ENCODE measurements at regions not wholly inside any gene's neighbourhood (a gene's known extent, or its start where the extent isn't known, plus 50 kb on each side); places are given as distances from the start of the nearest gene placed in this dataset.

DNA sequence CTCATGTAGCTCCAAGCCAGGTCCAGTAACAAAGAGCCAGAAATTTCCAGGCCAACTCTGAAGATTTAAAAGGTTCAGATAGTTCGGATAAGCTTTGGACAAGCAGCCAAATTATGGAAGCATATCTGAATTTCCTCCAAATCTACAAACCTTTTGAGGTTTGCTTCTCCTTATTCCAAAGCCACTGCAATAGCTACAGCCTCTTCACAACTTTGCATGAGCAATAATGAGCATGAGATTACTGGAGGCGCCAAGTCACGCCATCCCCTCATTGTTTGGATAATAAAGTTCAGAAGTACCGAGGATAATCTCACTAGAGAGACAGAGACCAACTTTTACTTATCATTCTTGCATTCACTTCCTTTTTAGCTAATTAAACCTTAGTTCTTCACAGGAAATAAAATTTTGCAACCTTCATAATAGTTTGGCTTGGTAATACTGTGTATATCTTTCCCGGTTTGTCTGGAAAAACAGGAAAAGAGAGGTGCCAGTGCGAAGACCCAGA, 329.6 kb upstream of the RSPO3 start:
- Mint-ChIP-seq H3K36me3 (no peaks in the 10 kb centered on the region), H3K27ac (no peak overlapping the region), H3K4me1 (no peaks in the 10 kb centered on the region), H3K4me3 (no peak overlapping the region), H3K27me3 (ENCODE audit: low read depth) (no peaks in the 10 kb centered on the region), H3K9me3 (peaks cover 4% of the 10 kb centered on the region)
- DNase-seq (ENCODE audit: low spot score in 2 of 2, unreplicated experiment in 2 of 2) = no peak
- no peak for TF ChIP-seq CTCF (IDR thresholded peaks at IDR 0.05; ENCODE audit: unreplicated experiment)

DNA sequence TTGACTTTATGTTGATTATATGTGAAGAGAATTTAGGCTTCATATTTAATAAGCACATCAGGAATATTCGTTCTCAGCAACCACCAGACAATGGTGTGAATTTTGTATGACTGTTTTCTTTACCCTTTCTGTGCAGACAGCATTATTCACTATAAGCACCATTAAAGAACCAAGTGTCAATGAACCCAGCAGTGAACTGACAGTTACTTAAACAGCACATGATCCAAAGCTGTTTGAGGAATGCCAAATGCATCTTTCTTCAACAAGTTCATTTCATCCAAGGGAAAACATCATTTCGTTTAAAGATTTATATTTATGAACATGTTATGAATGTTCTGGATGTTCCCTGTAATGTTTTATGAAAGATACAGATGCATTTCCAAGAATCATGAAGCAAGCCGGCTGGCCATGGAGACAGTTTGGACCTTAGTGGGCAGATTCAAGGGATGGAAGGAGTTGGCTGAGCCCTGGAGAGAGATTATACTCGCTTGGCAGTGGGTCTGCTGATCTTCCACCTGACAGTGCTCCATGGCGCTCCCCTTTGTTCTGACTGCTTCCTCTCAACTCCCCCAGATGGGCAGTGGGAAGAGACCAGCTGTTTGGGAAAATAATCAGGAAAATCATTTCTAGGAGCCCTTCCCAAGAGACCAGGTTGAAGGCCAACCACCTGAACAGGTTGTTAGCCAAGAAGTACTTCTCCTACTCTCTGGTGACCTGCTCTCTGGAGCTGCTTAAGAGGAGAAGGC, 326.0 kb upstream of the RSPO3 start:
- Mint-ChIP-seq H3K27me3 (ENCODE audit: low read depth) (no peaks in the 10 kb centered on the region), H3K9me3 (no peaks in the 10 kb centered on the region), H3K36me3 (no peaks in the 10 kb centered on the region), H3K4me3 (no peak overlapping the region), H3K27ac (no peak overlapping the region), H3K4me1 (no peaks in the 10 kb centered on the region)
- TF ChIP-seq CTCF (IDR thresholded peaks at IDR 0.05; ENCODE audit: unreplicated experiment) = no peak
- no peak for DNase-seq (ENCODE audit: low spot score in 2 of 2, unreplicated experiment in 2 of 2)

GRCh38 chr6:126795161-126795560, 323.3 kb upstream of the RSPO3 start:
- Mint-ChIP-seq H3K27ac (no peak overlapping the region), H3K36me3 (no peaks in the 10 kb centered on the region), H3K9me3 (no peaks in the 10 kb centered on the region), H3K4me3 (no peak overlapping the region), H3K27me3 (ENCODE audit: low read depth) (no peaks in the 10 kb centered on the region), H3K4me1 (no peaks in the 10 kb centered on the region)
- DNase-seq (ENCODE audit: low spot score in 2 of 2, unreplicated experiment in 2 of 2) = no peak
- TF ChIP-seq CTCF (IDR thresholded peaks at IDR 0.05; ENCODE audit: unreplicated experiment) = no peak

DNA sequence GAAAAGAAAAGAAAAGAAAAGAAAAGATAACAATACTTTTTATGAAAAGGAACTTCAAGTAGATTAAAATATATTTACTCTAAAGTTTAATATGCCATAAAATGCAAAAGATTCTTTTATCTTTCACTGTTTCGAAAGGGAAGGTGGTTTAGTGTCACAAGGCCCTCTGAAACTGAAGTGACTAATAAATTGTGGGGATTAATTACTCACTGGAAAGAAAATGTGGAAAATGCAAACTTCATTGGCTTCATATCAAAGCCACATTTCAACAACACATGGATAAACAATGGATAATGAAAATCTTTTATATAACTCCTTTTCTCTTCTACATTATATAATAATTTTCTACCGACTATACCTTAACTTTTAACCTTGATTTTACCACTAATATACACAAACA, 320.5 kb upstream of the RSPO3 start:
- H3K27me3 Mint-ChIP-seq (ENCODE audit: low read depth) = no peaks in the 10 kb centered on the region
- H3K4me3 Mint-ChIP-seq = no peak overlapping the region
- no peak for DNase-seq (ENCODE audit: low spot score in 2 of 2, unreplicated experiment in 2 of 2)
- TF ChIP-seq CTCF (IDR thresholded peaks at IDR 0.05; ENCODE audit: unreplicated experiment) = no peak
- no peak overlapping the region for H3K27ac Mint-ChIP-seq
- no peaks in the 10 kb centered on the region for H3K9me3 Mint-ChIP-seq
- H3K4me1 Mint-ChIP-seq = no peaks in the 10 kb centered on the region
- no peaks in the 10 kb centered on the region for H3K36me3 Mint-ChIP-seq

GRCh38 chr6:126803769-126804168, 314.7 kb upstream of the RSPO3 start:
- Mint-ChIP-seq H3K27ac (no peak overlapping the region), H3K36me3 (no peaks in the 10 kb centered on the region), H3K4me3 (no peak overlapping the region), H3K9me3 (no peaks in the 10 kb centered on the region), H3K27me3 (ENCODE audit: low read depth) (no peaks in the 10 kb centered on the region), H3K4me1 (peaks cover 29% of the 10 kb centered on the region)
- DNase-seq (ENCODE audit: low spot score in 2 of 2, unreplicated experiment in 2 of 2) = no peak
- TF ChIP-seq CTCF (IDR thresholded peaks at IDR 0.05; ENCODE audit: unreplicated experiment) = no peak

All from mesothelial cell of epicardium (in vitro differentiated cells).